ENCODE measurements at regions not wholly inside any gene's neighbourhood (a gene's known extent, or its start where the extent isn't known, plus 50 kb on each side); places are given as distances from the start of the nearest gene placed in this dataset.

DNA sequence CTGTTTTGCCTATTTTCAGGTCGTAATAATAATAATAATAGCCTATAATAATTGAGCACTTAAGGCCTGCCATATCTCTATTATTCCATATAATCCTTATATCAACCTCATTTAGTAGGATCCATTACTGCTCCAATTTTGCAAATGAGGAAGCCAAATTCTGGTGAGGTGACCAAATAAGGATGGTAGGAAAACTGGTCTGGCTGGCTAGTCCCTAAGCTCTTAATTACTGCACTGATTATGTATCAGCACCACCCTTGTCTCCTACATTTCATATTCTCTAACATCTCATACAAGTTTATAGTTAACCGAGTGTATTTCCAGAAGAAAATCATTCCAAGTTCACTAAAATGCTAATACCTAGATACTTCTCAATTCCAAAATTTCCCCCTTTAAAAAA lies 166.5 kb upstream of the RGMB start:
- no peak for DNase-seq (ENCODE audit: low spot score)

DNA sequence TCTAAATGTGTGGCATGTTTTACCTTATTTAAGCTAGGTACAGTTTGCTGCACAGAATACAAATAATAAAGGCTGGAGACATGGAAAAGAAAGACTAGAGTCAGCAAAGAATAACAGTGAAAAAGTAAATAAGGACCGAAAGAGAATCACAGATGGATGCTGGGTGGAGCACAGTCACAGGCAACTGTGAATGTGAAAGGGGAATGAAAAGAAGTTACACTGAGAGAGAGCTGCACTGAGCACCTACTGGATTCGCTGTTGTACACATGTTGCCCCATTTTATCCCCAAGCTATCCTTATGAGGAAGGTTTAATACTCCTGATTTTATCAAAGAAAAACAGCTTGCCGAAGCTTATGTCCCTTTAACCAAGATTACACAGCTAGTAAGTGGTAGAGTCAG lies 165.4 kb upstream of the RGMB start:
- no peak for DNase-seq (ENCODE audit: low spot score)

DNA sequence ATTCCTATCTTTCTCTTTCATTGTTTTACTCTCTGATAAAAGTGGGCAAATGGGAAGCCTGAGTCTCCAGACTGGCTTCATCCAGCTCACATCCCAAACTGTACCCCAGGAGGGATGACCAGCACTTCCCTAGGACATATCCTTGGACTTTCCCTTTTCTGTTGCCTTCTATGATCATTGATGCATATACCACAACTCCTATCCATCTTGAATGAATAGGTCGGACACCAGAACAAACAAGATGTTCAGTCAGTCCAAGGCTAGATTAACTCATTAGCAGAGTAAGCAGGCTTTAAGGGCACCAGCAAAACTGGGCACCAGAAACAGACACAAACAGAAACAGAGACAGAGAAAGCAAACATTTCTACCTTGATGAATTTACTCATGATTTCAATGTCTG lies 159.1 kb upstream of the RGMB start:
- no peak for DNase-seq (ENCODE audit: low spot score)

- DNase-seq (ENCODE audit: low spot score) = no peak
These were observed 151.6 kb upstream of the RGMB start for GRCh38 chr5:98621821-98622220.

- no peak for DNase-seq (ENCODE audit: low spot score)
These were observed 149.2 kb upstream of the RGMB start for GRCh38 chr5:98624145-98624880.

- DNase-seq (ENCODE audit: low spot score) = no peak
These were observed 146.3 kb upstream of the RGMB start for GRCh38 chr5:98627121-98627520.

- no peak for DNase-seq (ENCODE audit: low spot score)
These were observed 142.8 kb upstream of the RGMB start for GRCh38 chr5:98630621-98631020.

GRCh38 chr5:98631311-98632054 lies 142.0 kb upstream of the RGMB start:
- DNase-seq (ENCODE audit: low spot score) = no peak

DNA sequence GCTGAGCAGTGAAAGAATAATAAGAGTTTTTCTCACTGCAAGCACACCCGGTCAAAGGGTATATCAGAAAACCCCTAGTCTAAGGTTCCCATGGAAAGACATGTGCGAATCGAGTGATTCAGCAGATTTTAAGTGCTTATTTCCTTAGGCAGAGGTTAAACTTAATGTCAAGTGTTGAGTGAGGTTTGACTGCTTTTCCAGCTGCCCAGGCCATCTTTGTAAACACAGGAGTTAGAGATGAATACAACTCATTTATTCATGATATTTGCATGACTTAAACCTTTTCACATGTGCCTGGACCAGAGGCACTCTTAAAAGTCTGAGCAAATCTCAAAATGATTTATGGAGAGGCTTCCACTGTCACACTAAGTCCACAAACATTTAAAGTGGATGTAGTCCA lies 137.8 kb upstream of the RGMB start:
- DNase-seq (ENCODE audit: low spot score) = no peak

GRCh38 chr5:98637116-98637515 lies 136.3 kb upstream of the RGMB start:
- no peak for DNase-seq (ENCODE audit: low spot score)

- DNase-seq (ENCODE audit: low spot score) = no peak
These were observed 135.9 kb upstream of the RGMB start for GRCh38 chr5:98637557-98637956.

- no peak for DNase-seq (ENCODE audit: low spot score)
These were observed 135.4 kb upstream of the RGMB start for GRCh38 chr5:98638111-98638510.

- DNase-seq (ENCODE audit: low spot score) = no peak
These were observed 134.8 kb upstream of the RGMB start for GRCh38 chr5:98638701-98639100.

- no peak for DNase-seq (ENCODE audit: low spot score)
These were observed 134.2 kb upstream of the RGMB start for GRCh38 chr5:98639274-98639673.

- DNase-seq (ENCODE audit: low spot score) = no peak
These were observed 131.8 kb upstream of the RGMB start for GRCh38 chr5:98641671-98642070.

DNA sequence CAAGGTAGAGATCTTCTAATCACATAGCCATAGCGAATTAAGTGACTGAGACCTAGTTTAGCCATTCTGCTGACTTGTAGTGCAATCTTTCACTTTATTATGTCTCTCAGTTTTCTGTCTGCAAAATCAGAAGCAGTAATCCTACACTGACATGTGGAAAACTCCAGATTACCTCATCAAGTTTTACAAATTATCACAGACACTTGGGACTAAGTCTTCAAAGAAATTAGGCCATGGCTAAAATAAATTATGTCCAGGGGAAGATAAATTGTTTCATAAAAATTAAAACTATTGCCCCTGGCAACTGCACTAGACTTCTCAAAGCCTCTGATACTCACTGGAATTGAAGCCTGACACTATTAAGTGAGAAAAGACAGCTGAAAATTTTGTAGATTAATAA lies 129.9 kb upstream of the RGMB start:
- DNase-seq (ENCODE audit: low spot score) = no peak

DNA sequence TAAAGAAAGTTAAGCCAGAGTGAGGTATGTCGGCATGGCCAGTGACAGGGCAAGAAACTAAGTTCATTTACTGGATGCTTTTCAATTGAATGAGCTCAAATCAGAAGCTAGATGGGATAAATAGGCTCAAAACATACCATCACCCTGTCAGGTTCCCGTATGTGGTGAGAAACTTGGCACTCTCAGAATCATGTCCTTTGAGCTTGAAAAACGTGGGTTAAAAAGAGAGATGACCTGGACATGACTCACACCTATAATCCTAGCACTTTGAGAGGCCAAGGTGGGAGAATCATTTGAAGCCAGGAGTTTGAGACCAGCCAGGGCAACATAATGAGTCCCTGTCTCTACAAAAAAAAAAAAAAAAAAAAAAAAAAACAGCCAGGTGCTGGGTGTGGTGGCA lies 121.7 kb upstream of the RGMB start:
- DNase-seq (ENCODE audit: low spot score) = no peak

- no peak for DNase-seq (ENCODE audit: low spot score)
These were observed 117.2 kb upstream of the RGMB start for GRCh38 chr5:98656125-98656795.

- DNase-seq (ENCODE audit: low spot score) = no peak
These were observed 116.7 kb upstream of the RGMB start for GRCh38 chr5:98656796-98657195.

DNA sequence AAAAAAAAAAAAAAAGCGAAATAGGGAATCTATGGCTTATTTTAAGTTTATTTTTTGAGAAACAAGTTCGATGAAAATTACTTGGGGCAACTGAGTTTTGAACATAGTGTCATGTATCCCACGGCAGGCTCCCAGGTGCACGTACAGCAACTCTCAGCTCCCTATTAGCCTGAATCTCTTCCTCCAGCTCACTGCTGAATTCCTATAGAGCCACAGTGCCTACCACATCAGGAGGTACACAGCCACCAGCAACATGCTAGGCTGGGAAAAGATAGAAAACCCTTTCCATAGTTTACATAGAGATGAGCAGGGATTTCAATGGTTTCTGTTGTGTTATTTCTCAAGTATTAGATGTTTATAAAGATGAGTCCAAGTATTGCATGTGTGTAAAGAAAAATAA lies 115.9 kb upstream of the RGMB start:
- DNase-seq (ENCODE audit: low spot score) = no peak

GRCh38 chr5:98663521-98663920 lies 109.9 kb upstream of the RGMB start:
- no peak for DNase-seq (ENCODE audit: low spot score)

GRCh38 chr5:98664736-98665135 lies 108.7 kb upstream of the RGMB start:
- DNase-seq (ENCODE audit: low spot score) = no peak

DNA sequence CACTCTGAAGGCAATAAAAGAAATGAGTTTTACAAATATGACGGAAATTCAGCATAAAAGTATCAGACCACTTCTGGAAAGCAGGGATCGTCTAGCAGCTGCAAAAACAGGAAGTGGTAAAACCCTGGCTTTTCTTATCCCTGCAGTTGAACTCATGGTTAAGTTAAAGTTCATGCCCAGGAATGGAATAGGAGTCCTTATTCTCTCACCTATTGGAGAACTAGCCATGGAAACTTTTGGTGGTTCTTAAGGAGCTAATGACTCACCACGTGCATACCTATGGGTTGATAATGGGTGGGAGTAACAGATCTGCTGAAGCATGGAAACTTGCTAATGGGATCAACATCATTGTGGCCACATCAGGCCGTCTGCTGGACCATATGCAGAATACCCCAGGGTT lies 93.5 kb upstream of the RGMB start:
- no peak for DNase-seq (ENCODE audit: low spot score)

Data from putamen (tissue), 1 donor.